ENCODE measurements at regions not wholly inside any gene's neighbourhood (a gene's known extent, or its start where the extent isn't known, plus 50 kb on each side); places are given as distances from the start of the nearest gene placed in this dataset.
"Not testable (repeated sequence)": the region's sequence is repeated elsewhere in the genome, so short reads cannot be mapped to it uniquely, and the experiment has no call there.

DNA sequence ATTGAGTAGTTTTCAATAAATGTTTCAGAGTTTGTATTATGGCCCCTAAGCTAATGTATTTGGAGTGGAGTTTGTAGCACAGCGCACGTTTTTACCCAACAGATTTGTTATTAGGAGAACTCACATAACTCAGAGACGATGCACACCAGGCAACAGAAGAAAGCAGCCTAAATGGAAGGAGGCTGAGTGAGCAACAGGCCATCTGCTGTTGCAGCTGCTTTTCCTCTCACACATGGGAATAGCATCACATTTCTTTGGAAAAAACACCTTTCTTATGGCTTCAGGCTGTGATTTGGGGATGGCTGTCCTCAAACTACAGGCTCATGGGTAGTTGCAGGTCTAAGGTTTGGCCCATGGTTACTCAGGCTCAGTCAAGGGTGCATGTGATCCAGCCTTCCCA is 469.3 kb upstream of the MCTP2 start:
- no peaks in the 10 kb centered on the region for H3K36me3 Mint-ChIP-seq (ENCODE audit: low read depth)
- no peaks in the 10 kb centered on the region for H3K4me1 Mint-ChIP-seq (ENCODE audit: low read depth)

DNA sequence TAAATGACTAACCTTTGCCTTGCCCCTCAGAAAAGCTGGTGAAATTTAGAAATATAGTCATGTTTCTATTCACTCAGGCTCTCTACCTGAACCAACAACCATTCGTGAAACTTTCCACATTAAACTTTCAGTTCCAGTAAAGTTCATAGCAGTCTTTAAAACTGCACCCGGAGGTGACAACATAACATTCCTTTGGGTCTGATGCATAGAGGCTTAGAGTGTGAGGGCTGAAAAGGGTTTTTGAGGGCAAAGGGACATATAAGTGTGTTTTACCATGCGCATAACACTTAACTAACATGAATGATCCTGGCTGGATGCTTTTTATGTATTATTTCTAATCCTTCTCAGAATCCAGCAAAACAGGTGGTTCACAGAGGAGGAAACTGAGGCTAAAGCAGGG is 471.7 kb upstream of the MCTP2 start:
- Mint-ChIP-seq H3K36me3 (ENCODE audit: low read depth) (no peaks in the 10 kb centered on the region), H3K9me3 (no peaks in the 10 kb centered on the region), H3K4me1 (ENCODE audit: low read depth) (no peaks in the 10 kb centered on the region), H3K27ac (no peak overlapping the region), H3K27me3 (ENCODE audit: low read depth) (no peaks in the 10 kb centered on the region), H3K4me3 (no peak overlapping the region)

More for the DNA sequence above, 469.3 kb upstream of the MCTP2 start:
- no peaks in the 10 kb centered on the region for H3K27me3 Mint-ChIP-seq (ENCODE audit: low read depth)
- H3K27ac Mint-ChIP-seq = no peak overlapping the region
- no peaks in the 10 kb centered on the region for H3K9me3 Mint-ChIP-seq
- no peak overlapping the region for H3K4me3 Mint-ChIP-seq

GRCh38 chr15:93758824-93759223 is 472.5 kb upstream of the MCTP2 start:
- no peaks in the 10 kb centered on the region for H3K4me1 Mint-ChIP-seq (ENCODE audit: low read depth)
- no peak overlapping the region for H3K4me3 Mint-ChIP-seq
- H3K27ac Mint-ChIP-seq = no peak overlapping the region
- no peaks in the 10 kb centered on the region for H3K36me3 Mint-ChIP-seq (ENCODE audit: low read depth)
- H3K27me3 Mint-ChIP-seq (ENCODE audit: low read depth) = no peaks in the 10 kb centered on the region
- H3K9me3 Mint-ChIP-seq = no peaks in the 10 kb centered on the region

- no peak overlapping the region for H3K4me3 Mint-ChIP-seq
- no peak overlapping the region for H3K27ac Mint-ChIP-seq
- no peaks in the 10 kb centered on the region for H3K27me3 Mint-ChIP-seq (ENCODE audit: low read depth)
- peaks cover 10% of the 10 kb centered on the region for H3K9me3 Mint-ChIP-seq
- H3K36me3 Mint-ChIP-seq (ENCODE audit: low read depth) = no peaks in the 10 kb centered on the region
- no peaks in the 10 kb centered on the region for H3K4me1 Mint-ChIP-seq (ENCODE audit: low read depth)
Measured at GRCh38 chr15:93748710-93749109, 482.7 kb upstream of the MCTP2 start.

DNA sequence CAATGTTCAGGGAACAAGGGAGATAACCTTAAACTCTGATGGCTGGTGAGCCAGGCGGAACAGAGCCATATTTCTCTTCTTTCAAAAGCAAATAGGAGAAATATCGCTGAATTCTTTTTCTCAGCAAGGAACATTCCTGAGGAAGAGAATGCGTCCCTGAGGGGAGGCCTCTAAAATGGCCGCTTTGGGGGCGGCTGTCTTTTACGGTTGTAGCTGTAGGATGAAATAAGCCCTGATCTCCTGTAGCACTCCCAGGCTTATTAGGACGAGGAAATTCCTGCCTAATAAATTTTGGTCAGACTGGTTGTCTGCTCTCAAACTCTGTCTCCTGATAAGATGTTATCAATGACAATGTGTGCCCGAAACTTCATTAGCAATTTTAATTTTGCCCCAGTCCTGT is 496.4 kb upstream of the MCTP2 start:
- H3K9me3 Mint-ChIP-seq = peaks cover 13% of the 10 kb centered on the region
- not testable (repeated sequence) for H3K4me3 Mint-ChIP-seq; H3K27ac Mint-ChIP-seq; H3K36me3 Mint-ChIP-seq (ENCODE audit: low read depth); H3K4me1 Mint-ChIP-seq (ENCODE audit: low read depth); H3K27me3 Mint-ChIP-seq (ENCODE audit: low read depth)

DNA sequence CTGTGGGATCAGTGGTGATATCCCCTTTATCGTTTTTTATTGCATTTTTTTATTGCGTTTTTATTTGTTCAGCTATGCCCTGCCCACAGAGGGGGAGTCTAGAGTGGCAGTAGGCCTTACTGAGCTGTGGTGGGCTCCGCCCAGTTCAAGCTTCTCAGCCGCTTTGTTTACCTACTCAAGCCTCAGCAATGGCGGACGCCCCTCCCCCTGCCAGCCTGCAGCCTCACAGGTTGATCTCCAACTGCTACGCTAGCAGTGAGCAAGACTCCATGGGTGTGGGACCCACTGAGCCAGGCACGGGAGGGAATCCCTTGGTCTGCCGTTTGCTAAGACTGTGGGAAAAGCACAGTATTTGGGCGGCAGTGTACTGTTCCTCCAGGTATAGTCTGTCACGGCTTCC is 500.6 kb upstream of the MCTP2 start:
- H3K4me1 Mint-ChIP-seq (ENCODE audit: low read depth) = no peaks in the 10 kb centered on the region
- H3K36me3 Mint-ChIP-seq (ENCODE audit: low read depth) = no peaks in the 10 kb centered on the region
- no peak overlapping the region for H3K4me3 Mint-ChIP-seq
- H3K27me3 Mint-ChIP-seq (ENCODE audit: low read depth) = no peaks in the 10 kb centered on the region
- H3K27ac Mint-ChIP-seq = no peak overlapping the region
- H3K9me3 Mint-ChIP-seq = peaks cover 19% of the 10 kb centered on the region

DNA sequence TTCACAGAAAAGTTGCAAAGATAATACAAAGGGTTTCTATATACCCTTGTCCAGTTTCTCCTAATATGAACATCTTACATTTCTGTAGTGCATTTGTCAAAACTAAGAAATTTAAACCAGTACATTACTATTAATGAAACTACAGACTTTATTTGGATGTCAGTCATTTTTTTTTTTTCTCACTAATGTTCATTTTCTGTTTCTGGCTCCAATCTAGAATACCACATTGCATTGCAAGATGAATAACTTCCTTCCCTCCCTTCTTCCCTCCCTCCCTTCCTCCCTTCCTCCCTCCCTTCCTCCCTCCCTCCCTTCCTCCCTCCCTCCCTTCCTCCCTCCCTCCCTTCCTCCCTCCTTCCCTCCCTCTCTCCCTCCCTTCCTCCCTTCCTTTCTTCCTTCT is 509.2 kb upstream of the MCTP2 start:
- no peak overlapping the region for H3K27ac Mint-ChIP-seq
- H3K36me3 Mint-ChIP-seq (ENCODE audit: low read depth) = no peaks in the 10 kb centered on the region
- no peaks in the 10 kb centered on the region for H3K9me3 Mint-ChIP-seq
- H3K4me1 Mint-ChIP-seq (ENCODE audit: low read depth) = no peaks in the 10 kb centered on the region
- H3K27me3 Mint-ChIP-seq (ENCODE audit: low read depth) = no peaks in the 10 kb centered on the region
- no peak overlapping the region for H3K4me3 Mint-ChIP-seq

DNA sequence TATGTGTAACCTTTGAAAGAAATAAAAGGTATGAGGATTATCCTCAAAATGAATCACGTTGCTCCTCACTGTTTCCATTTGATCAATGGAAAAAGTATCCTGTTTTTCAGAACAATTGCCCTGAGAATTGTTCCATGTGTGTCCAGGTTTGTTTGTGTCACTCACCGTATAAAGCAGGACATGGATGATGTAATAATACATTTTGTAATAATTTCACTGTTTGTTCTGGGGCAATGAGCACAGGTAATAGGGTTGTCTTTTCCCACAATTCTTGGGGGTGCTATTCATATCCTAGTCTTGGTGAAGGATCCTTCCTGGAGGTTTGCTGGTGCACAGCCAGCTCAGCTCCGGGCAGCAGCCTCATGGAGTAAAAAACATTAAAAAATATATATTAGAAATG is 510.8 kb upstream of the MCTP2 start:
- Mint-ChIP-seq H3K36me3 (ENCODE audit: low read depth) (no peaks in the 10 kb centered on the region), H3K27ac (no peak overlapping the region), H3K4me1 (ENCODE audit: low read depth) (no peaks in the 10 kb centered on the region), H3K9me3 (no peaks in the 10 kb centered on the region), H3K4me3 (no peak overlapping the region), H3K27me3 (ENCODE audit: low read depth) (no peaks in the 10 kb centered on the region)

DNA sequence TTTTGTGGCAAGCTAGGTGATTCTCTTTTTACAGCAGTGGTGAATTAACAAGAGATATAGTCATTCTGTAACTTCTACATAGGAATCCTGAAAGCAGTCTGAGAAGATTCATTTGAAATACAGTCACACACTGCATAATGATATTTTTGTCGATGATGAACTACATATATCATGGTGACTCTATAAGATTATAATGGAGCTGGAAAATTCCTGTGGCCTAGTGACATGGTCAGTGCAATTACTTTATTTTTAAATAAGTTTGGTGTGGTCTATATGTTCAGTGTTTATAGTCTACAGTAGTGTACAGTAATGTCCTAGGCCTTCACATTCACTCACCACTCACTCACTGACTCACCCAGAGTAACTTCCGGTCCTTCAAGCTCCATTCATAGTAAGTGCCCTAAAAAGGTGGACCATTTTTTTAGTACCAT is 511.4 kb upstream of the MCTP2 start:
- Mint-ChIP-seq H3K4me1 (ENCODE audit: low read depth) (no peaks in the 10 kb centered on the region), H3K4me3 (no peak overlapping the region), H3K27me3 (ENCODE audit: low read depth) (no peaks in the 10 kb centered on the region)

DNA sequence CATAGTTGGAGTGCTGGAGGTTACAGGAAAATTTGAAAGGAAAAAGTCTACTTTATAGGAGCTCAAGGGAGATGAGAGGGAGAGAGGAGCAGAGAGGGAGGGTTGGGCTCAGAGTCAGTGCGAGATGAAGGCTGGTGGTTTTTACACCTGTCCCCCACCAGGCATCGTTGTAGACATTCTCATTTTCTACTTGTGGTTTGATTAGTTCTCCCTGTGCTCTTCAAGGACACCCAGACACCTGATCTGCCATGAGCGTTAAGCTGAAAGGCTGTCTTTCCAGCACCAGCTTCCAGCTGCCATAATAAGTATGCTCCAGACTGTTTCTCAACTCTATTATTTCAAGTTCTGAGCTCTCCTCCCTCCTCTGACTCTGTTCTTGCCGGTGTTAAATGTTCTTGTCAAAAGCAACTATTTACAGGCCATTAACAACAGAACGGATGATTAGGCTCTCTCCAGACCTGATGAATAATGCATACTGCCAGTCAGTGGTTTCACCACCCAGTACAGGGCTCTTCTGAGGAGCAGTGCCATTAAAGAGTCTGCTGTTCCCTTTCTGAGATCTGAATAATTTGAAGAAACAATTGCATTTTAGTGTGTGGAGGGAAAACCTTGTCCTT is 514.6 kb upstream of the MCTP2 start:
- Mint-ChIP-seq H3K9me3 (no peaks in the 10 kb centered on the region), H3K36me3 (ENCODE audit: low read depth) (no peaks in the 10 kb centered on the region), H3K4me3 (no peak overlapping the region), H3K27ac (no peak overlapping the region), H3K4me1 (ENCODE audit: low read depth) (no peaks in the 10 kb centered on the region), H3K27me3 (ENCODE audit: low read depth) (no peaks in the 10 kb centered on the region)

More for the DNA sequence above, 511.4 kb upstream of the MCTP2 start:
- no peaks in the 10 kb centered on the region for H3K36me3 Mint-ChIP-seq (ENCODE audit: low read depth)
- H3K27ac Mint-ChIP-seq = no peak overlapping the region
- no peaks in the 10 kb centered on the region for H3K9me3 Mint-ChIP-seq

DNA sequence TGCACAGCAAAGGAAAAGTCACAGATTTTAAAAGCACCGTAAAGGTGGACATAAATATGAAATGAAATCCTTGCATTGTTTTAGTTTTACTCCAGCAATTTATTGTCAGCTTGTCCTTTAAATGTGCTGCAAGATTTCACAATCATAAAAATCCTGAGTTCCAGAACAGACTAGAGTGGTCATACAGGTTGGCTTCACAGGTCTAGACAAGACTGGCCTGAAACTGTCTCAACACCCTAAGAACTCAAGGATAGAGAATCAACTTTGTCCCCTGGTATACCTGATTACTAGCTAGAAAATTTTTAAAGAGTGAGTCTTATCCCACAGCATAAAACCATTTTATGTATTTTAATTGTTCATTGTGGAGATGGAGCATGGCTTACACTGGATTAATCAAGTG is 521.7 kb upstream of the MCTP2 start:
- H3K4me1 Mint-ChIP-seq (ENCODE audit: low read depth) = no peaks in the 10 kb centered on the region
- no peaks in the 10 kb centered on the region for H3K9me3 Mint-ChIP-seq
- no peak overlapping the region for H3K4me3 Mint-ChIP-seq
- no peak overlapping the region for H3K27ac Mint-ChIP-seq
- no peaks in the 10 kb centered on the region for H3K27me3 Mint-ChIP-seq (ENCODE audit: low read depth)
- H3K36me3 Mint-ChIP-seq (ENCODE audit: low read depth) = no peaks in the 10 kb centered on the region

GRCh38 chr15:93708724-93709445 is 522.5 kb upstream of the MCTP2 start:
- H3K4me3 Mint-ChIP-seq = no peak overlapping the region
- H3K27ac Mint-ChIP-seq = no peak overlapping the region
- H3K27me3 Mint-ChIP-seq (ENCODE audit: low read depth) = no peaks in the 10 kb centered on the region

GRCh38 chr15:93707751-93708150 is 523.6 kb upstream of the MCTP2 start:
- Mint-ChIP-seq H3K9me3 (no peaks in the 10 kb centered on the region), H3K4me3 (no peak overlapping the region), H3K27me3 (ENCODE audit: low read depth) (no peaks in the 10 kb centered on the region), H3K27ac (no peak overlapping the region), H3K4me1 (ENCODE audit: low read depth) (no peaks in the 10 kb centered on the region), H3K36me3 (ENCODE audit: low read depth) (no peaks in the 10 kb centered on the region)

More at GRCh38 chr15:93708724-93709445, 522.5 kb upstream of the MCTP2 start:
- no peaks in the 10 kb centered on the region for H3K36me3 Mint-ChIP-seq (ENCODE audit: low read depth)
- no peaks in the 10 kb centered on the region for H3K9me3 Mint-ChIP-seq
- H3K4me1 Mint-ChIP-seq (ENCODE audit: low read depth) = no peaks in the 10 kb centered on the region

DNA sequence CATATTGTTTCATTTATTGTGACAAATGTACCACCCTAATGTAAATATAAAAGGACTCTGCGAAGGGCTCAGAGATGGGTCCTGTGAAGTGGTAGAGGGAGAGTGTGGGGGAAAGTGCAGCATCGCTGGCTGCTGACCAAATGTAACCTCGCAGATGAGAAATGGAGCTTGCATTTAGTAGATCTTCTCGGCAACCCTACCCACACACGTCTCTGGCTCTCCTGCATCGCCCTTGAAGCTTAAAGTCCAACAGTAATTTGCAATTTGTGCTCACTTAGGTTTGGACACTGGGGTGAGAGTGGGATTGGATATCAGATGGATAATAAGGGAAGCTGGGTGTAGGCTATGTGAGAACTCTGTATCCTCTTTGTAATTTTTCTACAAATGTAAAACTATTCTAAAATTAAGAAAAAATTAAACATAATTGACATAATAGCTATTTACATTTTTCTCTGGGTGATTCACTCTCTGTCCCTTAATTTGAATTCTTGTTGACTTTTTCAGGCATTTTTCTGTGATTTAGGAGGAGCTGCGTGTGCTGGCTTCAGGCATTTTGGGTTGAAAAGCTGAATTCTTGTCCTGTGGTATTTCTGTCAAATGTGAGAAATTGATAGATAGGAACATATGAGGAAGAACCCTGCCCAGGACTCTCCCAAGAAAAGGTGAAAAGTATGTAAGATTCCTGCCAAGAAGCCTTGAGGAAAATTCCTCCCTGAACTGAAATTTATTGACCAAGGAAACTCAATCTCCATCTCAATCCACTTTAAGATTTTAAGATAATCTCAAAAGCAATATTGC is 524.7 kb upstream of the MCTP2 start:
- no peaks in the 10 kb centered on the region for H3K4me1 Mint-ChIP-seq (ENCODE audit: low read depth)
- no peak overlapping the region for H3K4me3 Mint-ChIP-seq
- no peaks in the 10 kb centered on the region for H3K9me3 Mint-ChIP-seq
- no peaks in the 10 kb centered on the region for H3K27me3 Mint-ChIP-seq (ENCODE audit: low read depth)
- H3K36me3 Mint-ChIP-seq (ENCODE audit: low read depth) = no peaks in the 10 kb centered on the region
- H3K27ac Mint-ChIP-seq = no peak overlapping the region
